ENCODE measurements at regions not wholly inside any gene's neighbourhood (a gene's known extent, or its start where the extent isn't known, plus 50 kb on each side); places are given as distances from the start of the nearest gene placed in this dataset.

DNA sequence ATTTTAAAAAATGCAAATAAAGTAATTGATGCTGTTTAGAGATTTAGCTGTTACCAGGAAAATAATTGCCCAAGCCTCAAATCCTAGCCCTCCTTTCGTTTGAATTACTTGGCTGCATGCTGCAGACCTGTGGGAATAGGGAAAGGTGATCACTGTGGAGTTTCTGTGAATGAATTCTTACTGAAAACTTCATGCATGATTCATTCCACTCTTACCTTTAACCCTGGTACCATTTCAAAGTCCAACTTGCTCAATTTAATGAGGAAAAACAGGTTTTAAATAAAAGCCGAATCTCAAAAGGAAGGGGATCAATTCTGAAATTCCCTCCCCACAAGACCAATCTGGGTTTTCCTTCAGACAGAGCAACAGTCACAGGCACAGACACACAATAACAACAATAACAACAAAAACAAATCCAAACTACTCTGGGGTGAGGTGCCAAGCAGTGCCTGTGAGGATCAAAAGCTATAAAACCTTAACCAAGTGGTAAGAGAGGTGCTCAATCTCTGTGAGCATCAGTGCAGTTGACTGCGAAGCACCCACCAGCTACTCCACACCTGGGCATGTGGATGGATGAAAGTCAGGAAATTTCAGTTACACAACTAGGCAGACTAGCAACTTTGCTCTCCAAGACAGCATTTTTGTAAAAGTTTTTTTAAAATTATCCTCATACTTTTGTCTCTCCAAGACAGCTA, 200.8 kb downstream of the CNTN3 start:
- CTCF ChIA-PET: no interaction called here
- TF ChIP-seq, protein P1, sequence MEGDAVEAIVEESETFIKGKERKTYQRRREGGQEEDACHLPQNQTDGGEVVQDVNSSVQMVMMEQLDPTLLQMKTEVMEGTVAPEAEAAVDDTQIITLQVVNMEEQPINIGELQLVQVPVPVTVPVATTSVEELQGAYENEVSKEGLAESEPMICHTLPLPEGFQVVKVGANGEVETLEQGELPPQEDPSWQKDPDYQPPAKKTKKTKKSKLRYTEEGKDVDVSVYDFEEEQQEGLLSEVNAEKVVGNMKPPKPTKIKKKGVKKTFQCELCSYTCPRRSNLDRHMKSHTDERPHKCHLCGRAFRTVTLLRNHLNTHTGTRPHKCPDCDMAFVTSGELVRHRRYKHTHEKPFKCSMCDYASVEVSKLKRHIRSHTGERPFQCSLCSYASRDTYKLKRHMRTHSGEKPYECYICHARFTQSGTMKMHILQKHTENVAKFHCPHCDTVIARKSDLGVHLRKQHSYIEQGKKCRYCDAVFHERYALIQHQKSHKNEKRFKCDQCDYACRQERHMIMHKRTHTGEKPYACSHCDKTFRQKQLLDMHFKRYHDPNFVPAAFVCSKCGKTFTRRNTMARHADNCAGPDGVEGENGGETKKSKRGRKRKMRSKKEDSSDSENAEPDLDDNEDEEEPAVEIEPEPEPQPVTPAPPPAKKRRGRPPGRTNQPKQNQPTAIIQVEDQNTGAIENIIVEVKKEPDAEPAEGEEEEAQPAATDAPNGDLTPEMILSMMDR (IDR thresholded peaks at IDR 0.05; ENCODE audit: unreplicated experiment): no peak
- Mint-ChIP-seq H3K27ac (ENCODE audit: unreplicated experiment) (no peak overlapping the region), H3K4me1 (ENCODE audit: low read depth, unreplicated experiment) (no peaks in the 10 kb centered on the region), H3K36me3 (ENCODE audit: insufficient read depth, unreplicated experiment) (no peaks in the 10 kb centered on the region), H3K9me3 (ENCODE audit: low read depth, unreplicated experiment) (no peaks in the 10 kb centered on the region), H3K4me3 (ENCODE audit: low read depth, unreplicated experiment) (no peak overlapping the region), H3K27me3 (ENCODE audit: unreplicated experiment) (no peaks in the 10 kb centered on the region)
- intact Hi-C loops (cut with micrococcal nuclease; ENCODE audit: unreplicated experiment): no loop called here
- no TSS peak for BruUV-seq (replicated peaks)
- no peak for DNase-seq

DNA sequence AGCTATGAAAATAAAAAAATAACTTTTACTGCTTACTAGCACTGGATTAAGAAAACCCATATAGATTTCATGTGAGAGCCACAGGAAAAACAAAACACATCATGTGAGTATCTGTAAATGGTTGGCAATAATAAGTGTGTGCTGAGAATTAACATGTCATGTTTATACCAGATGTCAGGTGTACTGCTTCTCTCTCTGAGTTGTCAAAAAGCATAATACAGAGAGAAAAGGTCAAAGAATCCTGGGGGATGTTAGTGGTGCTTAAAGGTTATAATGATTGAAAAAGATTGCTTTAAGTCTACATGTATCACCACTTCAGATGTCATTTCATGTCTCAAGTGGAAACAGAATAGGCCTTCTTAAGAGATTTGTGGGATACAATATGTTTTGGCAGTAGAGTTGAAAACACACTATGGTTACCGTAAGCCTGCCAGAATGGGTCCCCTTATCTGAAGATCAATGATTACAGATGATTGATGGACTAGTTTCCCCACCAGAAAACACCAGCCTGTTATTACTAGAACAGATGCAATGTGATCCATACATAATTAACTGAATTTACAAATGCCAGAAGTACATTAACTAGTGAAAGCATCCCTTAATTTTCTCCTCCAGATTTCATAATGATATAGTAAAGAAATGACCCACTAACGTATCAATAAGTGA, 204.1 kb downstream of the CNTN3 start:
- CTCF ChIA-PET: no interaction called here

DNA sequence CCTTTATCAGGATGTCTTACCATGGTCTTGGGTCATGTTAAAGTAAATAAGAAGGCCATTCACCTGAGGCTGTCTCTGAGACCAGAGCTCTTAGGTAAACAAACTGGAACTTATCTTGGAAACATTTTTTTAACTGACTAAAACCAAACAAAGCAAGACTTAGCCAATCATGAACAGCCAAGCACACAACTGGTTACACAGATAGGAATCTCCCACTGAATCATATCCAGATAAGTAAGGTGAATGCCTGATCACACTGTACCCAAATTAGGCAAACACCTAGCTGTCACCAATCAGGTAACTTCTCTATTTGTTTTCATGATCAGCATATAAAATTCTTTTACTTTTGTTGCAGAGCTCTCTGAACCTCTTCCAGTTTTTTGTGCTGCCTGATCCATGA, 205.4 kb downstream of the CNTN3 start:
- Mint-ChIP-seq H3K4me1 (ENCODE audit: low read depth, unreplicated experiment) (no peaks in the 10 kb centered on the region), H3K9me3 (ENCODE audit: low read depth, unreplicated experiment) (peaks cover under 1% of the 10 kb centered on the region), H3K27ac (ENCODE audit: unreplicated experiment) (no peak overlapping the region), H3K27me3 (ENCODE audit: unreplicated experiment) (no peaks in the 10 kb centered on the region), H3K4me3 (ENCODE audit: low read depth, unreplicated experiment) (no peak overlapping the region), H3K36me3 (ENCODE audit: insufficient read depth, unreplicated experiment) (no peaks in the 10 kb centered on the region)
- no peak for DNase-seq
- CTCF ChIA-PET: no interaction called here
- TF ChIP-seq, protein P1 (IDR thresholded peaks at IDR 0.05; ENCODE audit: unreplicated experiment): no peak
- no TSS peak for BruUV-seq (replicated peaks)
- intact Hi-C loops (cut with micrococcal nuclease; ENCODE audit: unreplicated experiment): no loop called here

More for the DNA sequence above, 204.1 kb downstream of the CNTN3 start:
- no peaks in the 10 kb centered on the region for H3K36me3 Mint-ChIP-seq (ENCODE audit: insufficient read depth, unreplicated experiment)
- no TSS peak for BruUV-seq (replicated peaks)
- no peaks in the 10 kb centered on the region for H3K9me3 Mint-ChIP-seq (ENCODE audit: low read depth, unreplicated experiment)
- no peak overlapping the region for H3K27ac Mint-ChIP-seq (ENCODE audit: unreplicated experiment)
- no peaks in the 10 kb centered on the region for H3K27me3 Mint-ChIP-seq (ENCODE audit: unreplicated experiment)
- no peak overlapping the region for H3K4me3 Mint-ChIP-seq (ENCODE audit: low read depth, unreplicated experiment)
- H3K4me1 Mint-ChIP-seq (ENCODE audit: low read depth, unreplicated experiment): no peaks in the 10 kb centered on the region
- TF ChIP-seq, protein P1 (IDR thresholded peaks at IDR 0.05; ENCODE audit: unreplicated experiment): no peak
- intact Hi-C loops (cut with micrococcal nuclease; ENCODE audit: unreplicated experiment): no loop called here
- DNase-seq: no peak

DNA sequence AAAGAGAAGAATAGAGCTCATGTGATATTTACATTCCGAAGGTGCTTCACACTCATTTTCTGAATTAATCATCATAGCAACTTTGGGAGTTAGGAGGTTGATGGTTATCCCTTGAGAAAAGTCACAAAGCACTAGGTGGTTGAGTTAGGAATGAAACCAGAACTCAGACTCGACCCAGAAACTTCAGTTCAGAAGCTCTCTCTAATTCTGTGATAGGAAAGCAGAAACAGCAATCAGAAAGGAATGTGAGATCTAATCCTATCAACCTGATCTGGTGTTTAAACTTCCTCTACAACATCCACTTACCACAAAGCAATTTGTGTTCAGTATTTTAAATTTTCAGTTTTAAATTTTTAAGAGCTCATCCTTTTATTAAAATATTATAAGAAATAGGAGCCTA, 211.2 kb downstream of the CNTN3 start:
- H3K4me1 Mint-ChIP-seq (ENCODE audit: low read depth, unreplicated experiment): no peaks in the 10 kb centered on the region

More for the DNA sequence above, 211.2 kb downstream of the CNTN3 start:
- no TSS peak for BruUV-seq (replicated peaks)
- no peak for DNase-seq
- Mint-ChIP-seq H3K27me3 (ENCODE audit: unreplicated experiment) (no peaks in the 10 kb centered on the region), H3K27ac (ENCODE audit: unreplicated experiment) (no peak overlapping the region), H3K36me3 (ENCODE audit: insufficient read depth, unreplicated experiment) (no peaks in the 10 kb centered on the region), H3K4me3 (ENCODE audit: low read depth, unreplicated experiment) (no peak overlapping the region), H3K9me3 (ENCODE audit: low read depth, unreplicated experiment) (peaks cover 7% of the 10 kb centered on the region)
- TF ChIP-seq, protein P1 (IDR thresholded peaks at IDR 0.05; ENCODE audit: unreplicated experiment): no peak
- intact Hi-C loops (cut with micrococcal nuclease; ENCODE audit: unreplicated experiment): no loop called here
- CTCF ChIA-PET: no interaction called here

All from Calu3 (cell line).